GM23338 (cell line): ENCODE measurements at regions not wholly inside any gene's neighbourhood (a gene's known extent, or its start where the extent isn't known, plus 50 kb on each side); places are given as distances from the start of the nearest gene placed in this dataset.

Experiments
- ATAC-seq: fragments of 200-7000 bp; cut with Tn5 transposase; 3 replicates; pipeline ENCODE4 v1.9.1; 2020
- DNase-seq: peaks from one replicate; pipeline ENCODE4 v3.0.0-alpha.2; 2015; ENCODE audit warnings: low spot score
- H2AFZ ChIP-seq: fragments of 200-600 bp; sonication (generic); 2 replicates; pipeline ENCODE4 v1.8.0; 2016; ENCODE audit warnings: antibody characterized with exemption, mild to moderate bottlenecking, moderate library complexity
- H3F3A ChIP-seq: fragments of 200-600 bp; sonication (generic); replicated peaks from 2 replicates; pipeline ENCODE4 v1.8.0; 2017; ENCODE audit warnings: antibody characterized with exemption, mixed run types, low read depth
- H3K27ac ChIP-seq: fragments of 200-600 bp; sonication (generic); 2 replicates; pipeline ENCODE4 v1.6.1; 2016; ENCODE audit warnings: low read depth
- H3K27me3 ChIP-seq: fragments of 200-600 bp; sonication (generic); 2 replicates; pipeline ENCODE4 v1.8.0; 2016; ENCODE audit warnings: mild to moderate bottlenecking, mixed run types, moderate library complexity; ENCODE audit not compliant: insufficient read depth
- H3K36me3 ChIP-seq: fragments of 200-600 bp; sonication (generic); 2 replicates; pipeline ENCODE4 v1.8.0; 2016; ENCODE audit warnings: mild to moderate bottlenecking; ENCODE audit not compliant: insufficient read depth
- H3K4me1 ChIP-seq: fragments of 200-600 bp; sonication (generic); 2 replicates; pipeline ENCODE4 v1.8.0; 2016; ENCODE audit warnings: mild to moderate bottlenecking, moderate library complexity; ENCODE audit not compliant: insufficient read depth
- H3K4me2 ChIP-seq: fragments of 200-600 bp; sonication (generic); 2 replicates; pipeline ENCODE4 v1.7.1; 2017; ENCODE audit warnings: mixed run types
- H3K4me3 ChIP-seq: fragments of 200-600 bp; sonication (generic); 2 replicates; pipeline ENCODE4 v1.6.1; 2016; ENCODE audit warnings: mixed run types
- H3K79me2 ChIP-seq: fragments of 200-600 bp; sonication (generic); replicated peaks from 2 replicates; pipeline ENCODE4 v1.8.0; 2017; ENCODE audit warnings: mild to moderate bottlenecking; ENCODE audit not compliant: insufficient read depth
- H3K9me2 ChIP-seq: fragments of 200-600 bp; sonication (generic); 2 replicates; pipeline ENCODE4 v1.8.0; 2017; ENCODE audit not compliant: insufficient read depth
- H4K20me1 ChIP-seq: fragments of 200-600 bp; sonication (generic); replicated peaks from 2 replicates; pipeline ENCODE4 v1.8.0; 2017; ENCODE audit warnings: mild to moderate bottlenecking; ENCODE audit not compliant: insufficient read depth
- H3K27ac Mint-ChIP-seq: 2 replicates; pipeline ENCODE4 v1.8.0; 2020; ENCODE audit warnings: inconsistent platforms, mild to moderate bottlenecking, moderate library complexity, mixed read lengths
- H3K27me3 Mint-ChIP-seq: 3 replicates; pipeline ENCODE4 v1.8.0; 2022; ENCODE audit warnings: low read depth, mild to moderate bottlenecking, moderate library complexity, mixed read lengths, inconsistent platforms; ENCODE audit not compliant: insufficient read depth, poor library complexity
- H3K36me3 Mint-ChIP-seq: 3 replicates; pipeline ENCODE4 v1.8.0; 2021; ENCODE audit warnings: low read depth, mild to moderate bottlenecking, inconsistent platforms, moderate library complexity, mixed read lengths
- H3K4me1 Mint-ChIP-seq: 3 replicates; pipeline ENCODE4 v1.8.0; 2020; ENCODE audit warnings: mild to moderate bottlenecking, inconsistent platforms, mixed read lengths
- H3K4me3 Mint-ChIP-seq: 3 replicates; pipeline ENCODE4 v1.8.0; 2021; ENCODE audit warnings: moderate library complexity, mild to moderate bottlenecking, inconsistent platforms, mixed read lengths
- H3K9me3 Mint-ChIP-seq: 3 replicates; pipeline ENCODE4 v1.8.0; 2020; ENCODE audit warnings: moderate library complexity, mild to moderate bottlenecking, inconsistent platforms, mixed read lengths
- CREB1 ChIP-seq: fragments of 250-450 bp; sonication (Bioruptor Pico); IDR thresholded peaks from 2 replicates; pipeline ENCODE4 v1.5.0; 2020; ENCODE audit warnings: low read depth, mild to moderate bottlenecking, moderate library complexity
- CTCF ChIP-seq, 2 experiments: fragments of 200-600 bp in 1 of 2; sonication (generic) in 1 of 2; conservative IDR thresholded peaks; 2 replicates each; pipeline versions ENCODE4 v1.5.1 to v1.6.1; 2016 to 2017; ENCODE audit warnings: antibody characterized with exemption in 2 of 2, low read depth in 2 of 2, mild to moderate bottlenecking in 2 of 2, moderate library complexity in 1 of 2
- EZH2phosphoT487 ChIP-seq: fragments of 200-600 bp; sonication (generic); IDR thresholded peaks from one replicate; pipeline ENCODE4 v1.8.1; 2018; ENCODE audit warnings: antibody characterized with exemption; ENCODE audit not compliant: unreplicated experiment
- JUNB ChIP-seq: IDR thresholded peaks from one replicate; pipeline ENCODE4 v1.6.1; 2016; ENCODE audit warnings: antibody characterized with exemption; ENCODE audit not compliant: unreplicated experiment
- NANOG ChIP-seq: IDR thresholded peaks from 2 replicates; pipeline ENCODE4 v1.6.1; 2016; ENCODE audit warnings: antibody characterized with exemption, borderline replicate concordance
- POLR2AphosphoS5 ChIP-seq: IDR thresholded peaks from 2 replicates; pipeline ENCODE4 v1.6.1; 2016; ENCODE audit warnings: antibody characterized with exemption, low read depth
- REST ChIP-seq: IDR thresholded peaks from one replicate; pipeline ENCODE4 v1.6.1; 2018; ENCODE audit warnings: antibody characterized with exemption; ENCODE audit not compliant: unreplicated experiment
- ZNF114 ChIP-seq: fragments of 250-450 bp; sonication (Bioruptor Pico); IDR thresholded peaks from 2 replicates; pipeline ENCODE4 v1.5.0; 2020; ENCODE audit warnings: mild to moderate bottlenecking, moderate library complexity

- H3K4me3 ChIP-seq = no peak overlapping the region
- 0 out of 2 replicates have a peak, but pooled peaks cover 2% of the 10 kb centered on the region for H3F3A ChIP-seq
- Mint-ChIP-seq H3K4me3 (no peak overlapping the region), H3K4me1 (no peaks in the 10 kb centered on the region; the same call in 2 of the 3 replicates), H3K36me3 (peaks cover 17% of the 10 kb centered on the region), H3K27me3 (peaks cover 1% of the 10 kb centered on the region), H3K9me3 (peaks cover 22% of the 10 kb centered on the region), H3K27ac (no peak overlapping the region)
- no peak for DNase-seq
- H3K9me2 ChIP-seq = peaks cover 6% of the 10 kb centered on the region; the same call in 1 of the 2 replicates
- no peak overlapping the region for H3K27ac ChIP-seq
- ATAC-seq = no peak
- H2AFZ ChIP-seq = no peak overlapping the region
- H3K79me2 ChIP-seq = no peaks in the 10 kb centered on the region
- no peak for TF ChIP-seq CREB1 (CRISPR knock-in tag)
- no peak for TF ChIP-seq REST
- TF ChIP-seq POLR2AphosphoS5 = no peak
- TF ChIP-seq EZH2phosphoT487 = no peak
- H3K36me3 ChIP-seq = no peaks in the 10 kb centered on the region; the same call in 1 of the 2 replicates
- no peaks in the 10 kb centered on the region for H4K20me1 ChIP-seq
- H3K4me1 ChIP-seq = no peaks in the 10 kb centered on the region
- no peak overlapping the region for H3K4me2 ChIP-seq
- H3K27me3 ChIP-seq = no peaks in the 10 kb centered on the region
These were observed 89.9 kb upstream of the DHX15 start for GRCh38 chr4:24674279-24674678.

- Histone ChIP-seq H3K4me3 (no peak overlapping the region), H3K79me2 (no peaks in the 10 kb centered on the region), H3K27me3 (no peaks in the 10 kb centered on the region), H3K4me2 (no peak overlapping the region), H3K4me1 (peaks cover 10% of the 10 kb centered on the region), H3K36me3 (peaks cover 3% of the 10 kb centered on the region; the same call in 1 of the 2 replicates), H3F3A (0 out of 2 replicates have a peak, but pooled peaks cover 2% of the 10 kb centered on the region), H4K20me1 (no peaks in the 10 kb centered on the region), H3K9me2 (peaks cover 6% of the 10 kb centered on the region; the same call in 1 of the 2 replicates), H2AFZ (no peak overlapping the region), H3K27ac (no peak overlapping the region)
- Mint-ChIP-seq H3K27ac (no peak overlapping the region), H3K4me1 (peaks cover 8% of the 10 kb centered on the region), H3K27me3 (no peaks in the 10 kb centered on the region), H3K9me3 (peaks cover 22% of the 10 kb centered on the region), H3K36me3 (peaks cover 17% of the 10 kb centered on the region), H3K4me3 (no peak overlapping the region)
- TF ChIP-seq ZNF114 (no peak), EZH2phosphoT487 (no peak), JUNB (no peak), REST (no peak), CTCF (conservative IDR thresholded peaks at IDR 0.05; ENCODE audit: low read depth in 2 of 2) (no peak), NANOG (no peak)
- DNase-seq (no peak), ATAC-seq (no peak)
These were observed 91.5 kb upstream of the DHX15 start for GRCh38 chr4:24675721-24676389.
